Activated CD8-positive, alpha-beta T cell treated with anti-CD3 and anti-CD28 coated beads for 36 hours (primary cell): ENCODE measurements at regions not wholly inside any gene's neighbourhood (a gene's known extent, or its start where the extent isn't known, plus 50 kb on each side); places are given as distances from the start of the nearest gene placed in this dataset.

Experiments used
- ATAC-seq: fragments of 200-7000 bp; cut with Tn5 transposase; one replicate; pipeline ENCODE4 v1.10.0; 2021; ENCODE audit warnings: mild to moderate bottlenecking, moderate library complexity
- CTCF ChIA-PET: fragments of 350-600 bp; sonication (Branson Sonifier 250); formaldehyde crosslinking; loops from one replicate; lab custom pipeline; 2021; ENCODE audit warnings: antibody characterized with exemption; lab: Charles Lee
- POLR2A ChIA-PET: fragments of 350-600 bp; sonication (Branson Sonifier 250); formaldehyde crosslinking; loops from one replicate; lab custom pipeline; 2021; ENCODE audit warnings: antibody characterized with exemption; lab: Charles Lee
- DNase-seq: peaks from one replicate; pipeline ENCODE4 v3.0.0-alpha.2; 2020
- H3K27ac Mint-ChIP-seq: one replicate; pipeline ENCODE4 v1.8.0; 2021; ENCODE audit warnings: mild to moderate bottlenecking, mixed read lengths
- H3K27me3 Mint-ChIP-seq: one replicate; pipeline ENCODE4 v1.8.0; 2021; ENCODE audit warnings: mixed read lengths
- H3K36me3 Mint-ChIP-seq: one replicate; pipeline ENCODE4 v1.8.0; 2021; ENCODE audit warnings: low read depth, mixed read lengths
- H3K4me1 Mint-ChIP-seq: one replicate; pipeline ENCODE4 v1.8.0; 2021; ENCODE audit warnings: low read depth, mixed read lengths
- H3K4me3 Mint-ChIP-seq: one replicate; pipeline ENCODE4 v1.8.0; 2021; ENCODE audit warnings: mild to moderate bottlenecking, moderate library complexity, mixed read lengths
- H3K9me3 Mint-ChIP-seq: one replicate; pipeline ENCODE4 v1.8.0; 2021; ENCODE audit warnings: mixed read lengths
- intact Hi-C: fragments of 100-400 bp; cut with micrococcal nuclease; formaldehyde crosslinking; loops from one replicate; pipeline ENCODE4 v1.10.0; 2022
- TF ChIP-seq, protein P1 (sequence below): fragments of 200-600 bp; IDR thresholded peaks from one replicate; pipeline ENCODE4 v1.8.0; 2022; ENCODE audit warnings: antibody characterized with exemption, mild to moderate bottlenecking

DNA sequence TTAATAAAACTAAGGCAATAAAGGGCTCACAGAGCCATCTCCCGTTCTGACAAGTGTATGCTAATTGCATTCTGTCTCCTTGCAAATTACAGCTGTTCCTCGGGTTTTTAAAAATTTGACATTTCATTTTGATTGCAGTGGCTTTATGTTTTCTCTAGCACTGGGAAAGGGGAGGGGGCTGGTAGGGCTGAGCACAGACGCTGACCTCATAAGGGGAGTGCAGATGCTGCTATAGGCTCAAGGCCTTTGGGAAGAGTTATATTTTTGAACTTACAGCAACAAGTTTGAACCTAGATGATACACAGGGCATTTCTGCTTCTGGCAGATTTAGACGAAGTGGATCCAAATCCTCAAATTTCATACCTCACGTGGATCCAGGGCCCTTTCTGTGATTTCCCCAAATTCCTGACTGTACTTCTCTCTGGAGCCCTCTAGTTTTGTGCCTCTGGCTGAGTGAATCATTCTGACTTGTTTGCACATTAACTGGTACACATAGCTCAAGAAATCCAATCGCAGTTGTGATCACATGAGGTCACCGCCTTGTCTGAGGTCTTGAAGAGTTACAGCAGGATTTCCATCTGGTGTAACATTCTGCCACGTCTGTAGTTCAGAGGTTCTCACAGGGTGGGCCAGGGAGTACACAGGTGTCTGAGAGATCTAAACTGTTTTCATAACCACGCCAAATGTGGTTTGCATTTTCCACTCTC, 230.3 kb downstream of the C1orf94 start:
- Mint-ChIP-seq H3K4me1 (no peaks in the 10 kb centered on the region), H3K36me3 (no peaks in the 10 kb centered on the region), H3K27me3 (peaks cover 2% of the 10 kb centered on the region), H3K27ac (no peak overlapping the region), H3K9me3 (no peaks in the 10 kb centered on the region), H3K4me3 (no peak overlapping the region)
- ATAC-seq (no peak), DNase-seq (no peak)
- TF ChIP-seq, protein P1, sequence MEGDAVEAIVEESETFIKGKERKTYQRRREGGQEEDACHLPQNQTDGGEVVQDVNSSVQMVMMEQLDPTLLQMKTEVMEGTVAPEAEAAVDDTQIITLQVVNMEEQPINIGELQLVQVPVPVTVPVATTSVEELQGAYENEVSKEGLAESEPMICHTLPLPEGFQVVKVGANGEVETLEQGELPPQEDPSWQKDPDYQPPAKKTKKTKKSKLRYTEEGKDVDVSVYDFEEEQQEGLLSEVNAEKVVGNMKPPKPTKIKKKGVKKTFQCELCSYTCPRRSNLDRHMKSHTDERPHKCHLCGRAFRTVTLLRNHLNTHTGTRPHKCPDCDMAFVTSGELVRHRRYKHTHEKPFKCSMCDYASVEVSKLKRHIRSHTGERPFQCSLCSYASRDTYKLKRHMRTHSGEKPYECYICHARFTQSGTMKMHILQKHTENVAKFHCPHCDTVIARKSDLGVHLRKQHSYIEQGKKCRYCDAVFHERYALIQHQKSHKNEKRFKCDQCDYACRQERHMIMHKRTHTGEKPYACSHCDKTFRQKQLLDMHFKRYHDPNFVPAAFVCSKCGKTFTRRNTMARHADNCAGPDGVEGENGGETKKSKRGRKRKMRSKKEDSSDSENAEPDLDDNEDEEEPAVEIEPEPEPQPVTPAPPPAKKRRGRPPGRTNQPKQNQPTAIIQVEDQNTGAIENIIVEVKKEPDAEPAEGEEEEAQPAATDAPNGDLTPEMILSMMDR = no peak
- ChIA-PET POLR2A (no interaction called here), CTCF (no interaction called here)
- intact Hi-C loops = no loop called here

DNA sequence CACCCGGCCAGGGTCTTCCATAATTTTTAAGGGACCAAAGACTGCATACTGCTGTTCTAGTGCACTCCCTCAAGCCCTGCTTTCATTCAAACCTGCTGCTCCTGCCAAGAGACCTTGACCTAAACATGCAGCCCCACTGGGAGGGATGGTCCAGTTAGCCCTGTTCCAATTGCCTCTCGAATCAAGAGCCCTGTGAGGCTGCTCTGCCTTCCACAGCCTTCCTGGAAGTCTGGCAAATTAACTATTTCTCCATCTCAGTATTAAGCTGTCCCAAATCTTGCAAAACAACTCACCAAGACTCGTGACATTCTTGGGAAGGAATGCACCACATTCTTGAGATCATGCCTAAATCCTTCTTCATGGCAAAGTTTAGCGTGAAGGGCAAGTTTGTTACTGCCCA, 231.3 kb downstream of the C1orf94 start:
- POLR2A ChIA-PET = no interaction called here
- Mint-ChIP-seq H3K27ac (no peak overlapping the region), H3K27me3 (peaks cover 2% of the 10 kb centered on the region), H3K36me3 (no peaks in the 10 kb centered on the region), H3K9me3 (no peaks in the 10 kb centered on the region), H3K4me3 (no peak overlapping the region), H3K4me1 (no peaks in the 10 kb centered on the region)
- TF ChIP-seq, protein P1 = no peak
- no peak for ATAC-seq
- no peak for DNase-seq
- intact Hi-C loops = no loop called here
- CTCF ChIA-PET = no interaction called here

DNA sequence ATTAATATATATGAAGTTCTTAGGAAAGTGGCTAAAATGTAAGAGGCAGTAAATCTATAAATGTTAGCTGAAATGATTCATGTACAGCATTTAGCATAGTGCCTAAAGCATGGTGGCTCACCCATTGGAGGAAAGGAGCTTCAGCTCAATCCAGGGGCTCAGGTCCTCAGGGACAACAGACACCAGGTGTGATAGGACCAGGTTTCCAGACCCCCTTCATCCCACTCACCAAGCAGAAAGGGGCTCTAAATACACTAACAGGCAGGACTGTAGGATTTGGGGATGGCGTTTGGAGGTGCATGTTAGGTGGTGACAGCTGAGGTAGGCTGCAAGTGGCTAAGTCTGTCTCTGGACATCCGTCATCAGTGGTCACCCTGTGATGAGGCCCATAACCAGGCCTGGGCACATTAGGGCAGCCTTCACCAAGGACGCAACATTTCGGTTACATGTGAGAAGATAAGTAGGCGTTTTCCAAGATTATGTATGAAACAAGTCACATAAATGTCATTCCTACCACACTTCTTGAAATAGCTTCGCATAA, 233.1 kb downstream of the C1orf94 start:
- POLR2A ChIA-PET = no interaction called here
- Mint-ChIP-seq H3K27ac (no peak overlapping the region), H3K4me1 (no peaks in the 10 kb centered on the region), H3K36me3 (no peaks in the 10 kb centered on the region), H3K4me3 (no peak overlapping the region), H3K27me3 (peaks cover 5% of the 10 kb centered on the region), H3K9me3 (no peaks in the 10 kb centered on the region)
- ATAC-seq (no peak), DNase-seq (no peak)
- TF ChIP-seq, protein P1 = no peak
- CTCF ChIA-PET = interaction anchor here (2.3 kb wide), 1 partner anchor 51 kb away, joined by 7 read pairs; no protein-coding TSS in a partner anchor
- intact Hi-C loops = no loop called here

DNA sequence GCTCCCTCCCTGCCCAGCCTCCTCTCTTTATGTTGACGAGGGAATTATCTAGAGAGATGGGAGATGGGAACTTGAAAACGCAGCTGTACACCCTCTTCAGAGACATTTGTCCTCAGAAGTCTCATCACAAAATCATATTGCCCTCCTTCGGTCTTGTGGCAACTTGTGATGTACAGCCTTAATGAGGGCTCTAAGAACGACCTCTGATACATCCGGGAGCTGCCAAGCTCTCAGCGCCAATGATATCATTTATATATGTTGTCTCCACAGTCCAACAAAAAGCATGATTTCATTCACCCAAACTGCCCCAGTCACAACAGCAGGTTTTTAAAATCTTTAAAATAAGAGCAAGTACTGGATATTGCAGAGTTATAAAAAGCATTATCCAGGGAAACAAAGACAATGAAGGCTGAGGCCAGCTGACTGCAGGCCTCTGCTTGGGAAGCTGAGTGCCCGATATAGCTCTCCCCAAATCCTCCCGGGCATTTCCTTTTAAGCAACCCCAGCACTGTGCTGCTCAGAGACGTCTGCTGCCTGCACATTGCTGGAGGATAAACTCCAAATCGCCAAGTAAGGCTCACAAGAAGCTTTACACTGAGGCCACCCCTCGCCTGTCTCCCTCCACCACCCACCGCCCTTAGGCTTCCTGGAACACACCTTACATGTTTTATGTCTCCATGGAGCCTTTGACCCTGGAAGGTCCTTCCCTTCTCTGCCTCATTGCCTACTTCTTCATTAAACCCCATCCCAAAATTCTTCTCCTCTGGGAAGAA, 236.1 kb downstream of the C1orf94 start:
- TF ChIP-seq, protein P1 = no peak
- Mint-ChIP-seq H3K4me1 (no peaks in the 10 kb centered on the region), H3K27ac (no peak overlapping the region), H3K36me3 (no peaks in the 10 kb centered on the region), H3K4me3 (no peak overlapping the region), H3K27me3 (peaks cover 14% of the 10 kb centered on the region), H3K9me3 (no peaks in the 10 kb centered on the region)
- ATAC-seq (no peak), DNase-seq (no peak)
- ChIA-PET CTCF (no interaction called here), POLR2A (no interaction called here)
- intact Hi-C loops = no loop called here

DNA sequence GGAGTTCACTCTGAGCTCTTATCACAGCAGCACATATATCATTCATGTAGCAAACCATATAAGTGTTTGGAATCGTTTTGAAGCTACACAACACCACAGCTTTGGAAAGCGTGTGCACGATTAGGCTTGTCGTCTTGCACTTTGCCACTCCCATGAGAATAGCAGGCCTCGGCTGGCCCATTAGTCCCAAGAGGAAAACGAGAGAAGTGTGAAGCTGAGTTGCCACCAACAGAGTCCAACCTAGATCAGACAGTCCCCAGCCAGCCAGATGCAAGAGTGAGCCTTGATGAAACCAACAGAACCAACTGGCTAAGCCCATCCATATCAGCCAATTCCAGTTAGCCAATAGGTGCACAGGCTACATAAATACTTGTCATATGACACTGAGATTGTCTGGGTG, 238.4 kb downstream of the C1orf94 start:
- intact Hi-C loops = no loop called here
- TF ChIP-seq, protein P1 = no peak
- Mint-ChIP-seq H3K4me1 (no peaks in the 10 kb centered on the region), H3K27me3 (peaks cover 14% of the 10 kb centered on the region), H3K4me3 (no peak overlapping the region), H3K36me3 (no peaks in the 10 kb centered on the region), H3K27ac (no peak overlapping the region), H3K9me3 (no peaks in the 10 kb centered on the region)
- ATAC-seq (no peak), DNase-seq (no peak)
- POLR2A ChIA-PET = interaction anchor here (1.3 kb wide), 1 partner anchor 35 kb away, joined by 3 read pairs; no protein-coding TSS in a partner anchor
- CTCF ChIA-PET = no interaction called here
